GM19372 (cell line): ENCODE measurements at regions not wholly inside any gene's neighbourhood (a gene's known extent, or its start where the extent isn't known, plus 50 kb on each side); places are given as distances from the start of the nearest gene placed in this dataset.

ENCODE experiments used
- ATAC-seq: cut with Tn5 transposase; IDR thresholded peaks from one replicate; pipeline ENCODE4 v1.9.1; 2021; ENCODE audit warnings: mild to moderate bottlenecking, low read depth, moderate library complexity; ENCODE audit not compliant: unreplicated experiment

DNA sequence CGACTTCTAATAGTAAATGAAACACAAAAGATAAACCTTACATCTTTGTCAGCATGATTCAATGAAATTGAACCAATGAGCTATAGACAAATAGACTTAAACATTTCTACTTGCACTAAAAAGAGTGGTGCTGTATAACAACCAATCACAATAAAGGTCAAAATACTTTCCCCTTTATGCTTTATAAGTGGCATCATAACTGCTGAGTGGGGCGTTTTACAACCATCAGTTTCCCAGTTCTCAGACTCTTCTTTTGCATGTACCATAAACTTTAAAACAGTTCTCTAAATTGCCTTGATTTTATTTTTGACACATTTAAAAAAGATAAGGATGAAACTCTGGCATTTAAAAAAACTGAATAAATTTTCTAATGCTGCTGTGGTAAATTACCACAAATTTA lies 356.2 kb downstream of the NNT start:
- no peak for ATAC-seq

GRCh38 chr5:43947935-43948334 lies 345.0 kb downstream of the NNT start:
- no peak for ATAC-seq

DNA sequence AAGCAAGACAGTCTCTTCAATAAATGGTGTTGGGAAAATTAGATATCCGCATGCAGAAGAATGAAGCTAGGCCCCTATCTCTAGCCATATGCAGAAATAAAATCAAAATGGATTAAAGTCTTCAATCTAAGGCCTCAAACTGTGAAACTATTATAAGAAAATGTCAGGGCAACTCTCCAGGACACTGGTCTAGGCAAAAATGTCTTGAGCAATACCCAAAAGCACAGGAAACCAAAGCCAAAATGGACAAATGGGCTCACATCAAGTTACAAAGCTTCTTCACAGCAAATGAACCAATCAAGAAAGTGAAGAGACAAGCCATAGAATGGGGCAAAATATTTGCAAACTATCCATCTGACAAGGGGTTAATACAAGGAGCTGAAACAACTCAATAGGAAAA lies 338.8 kb downstream of the NNT start:
- no peak for ATAC-seq

- ATAC-seq, result no peak
Measured at GRCh38 chr5:43940562-43940961, 337.6 kb downstream of the NNT start.

DNA sequence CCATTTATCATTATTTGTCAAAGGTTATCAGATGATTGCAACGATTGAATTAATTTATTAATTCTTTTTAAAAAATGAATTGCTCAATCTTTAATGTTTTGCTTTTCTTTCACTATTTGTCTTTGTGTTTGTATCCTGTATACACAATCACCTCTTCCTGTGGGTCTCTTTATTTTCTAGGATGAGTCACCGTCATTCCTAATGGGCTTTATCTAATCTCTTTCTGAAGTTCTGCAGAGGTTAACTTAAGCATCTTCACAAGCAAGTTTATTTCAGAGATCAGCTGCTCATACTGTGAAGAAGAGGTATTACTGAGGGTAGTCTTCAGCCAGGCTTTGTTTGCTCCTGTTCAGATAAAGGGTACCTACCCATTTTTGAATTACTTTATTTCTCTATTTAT lies 323.9 kb downstream of the NNT start:
- ATAC-seq, result no peak

DNA sequence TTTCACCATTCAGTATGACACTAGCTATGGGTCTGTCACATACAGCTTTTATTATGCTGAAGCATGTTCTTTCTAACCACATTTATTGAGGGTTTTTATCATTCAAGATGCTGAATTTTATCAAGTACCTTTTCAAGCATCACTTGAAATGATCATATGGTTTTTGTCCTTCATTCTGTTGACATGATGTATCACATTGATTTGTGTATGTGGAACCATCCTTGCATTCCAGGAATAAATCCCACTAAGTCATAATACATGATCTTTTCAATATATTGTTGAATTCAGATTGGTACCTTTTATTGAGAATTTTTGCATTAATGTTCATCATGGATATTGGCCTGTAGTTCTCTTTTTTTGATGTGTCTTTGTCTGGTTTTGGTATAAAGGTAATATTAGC lies 317.4 kb downstream of the NNT start:
- ATAC-seq, result no peak

DNA sequence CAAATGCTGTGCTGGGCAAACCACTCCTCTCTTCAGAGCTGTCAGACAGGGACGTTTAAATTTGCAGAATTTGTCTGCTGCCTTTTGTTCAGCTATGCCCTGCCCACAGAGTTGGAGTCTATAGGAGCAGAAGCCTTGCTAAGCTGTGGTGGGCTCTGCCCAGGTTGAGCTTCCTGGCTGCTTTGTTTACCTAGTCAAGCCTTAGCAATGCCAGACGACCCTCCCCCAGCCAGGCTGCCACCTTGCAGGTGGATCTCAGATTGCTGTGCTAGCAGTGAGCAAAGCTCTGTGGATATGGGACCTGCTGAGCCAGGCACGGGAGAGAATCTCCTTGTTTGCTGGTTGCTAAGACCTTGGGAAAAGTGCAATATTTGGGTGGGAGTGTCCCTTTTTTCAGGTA lies 314.9 kb downstream of the NNT start:
- no peak for ATAC-seq

DNA sequence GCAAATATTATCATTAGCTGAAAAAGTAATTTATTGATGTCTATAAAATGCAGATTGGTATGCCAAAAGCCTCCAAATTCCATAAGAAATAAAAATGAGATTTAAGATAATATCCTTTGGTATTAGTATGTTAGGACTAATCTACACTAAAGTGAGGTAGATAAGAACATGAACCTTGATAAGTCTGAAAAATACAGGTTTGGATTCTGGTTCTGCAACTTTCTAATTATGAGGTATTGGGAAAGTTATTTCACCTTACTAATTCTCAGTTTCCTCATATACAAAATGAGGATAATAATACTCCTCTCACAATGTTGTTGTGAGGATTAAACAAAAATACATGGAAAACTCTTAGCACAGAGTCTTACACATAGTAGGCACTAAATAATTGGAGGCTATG lies 300.1 kb downstream of the NNT start:
- ATAC-seq, result no peak

GRCh38 chr5:43900974-43901373 lies 298.0 kb downstream of the NNT start:
- no peak for ATAC-seq

DNA sequence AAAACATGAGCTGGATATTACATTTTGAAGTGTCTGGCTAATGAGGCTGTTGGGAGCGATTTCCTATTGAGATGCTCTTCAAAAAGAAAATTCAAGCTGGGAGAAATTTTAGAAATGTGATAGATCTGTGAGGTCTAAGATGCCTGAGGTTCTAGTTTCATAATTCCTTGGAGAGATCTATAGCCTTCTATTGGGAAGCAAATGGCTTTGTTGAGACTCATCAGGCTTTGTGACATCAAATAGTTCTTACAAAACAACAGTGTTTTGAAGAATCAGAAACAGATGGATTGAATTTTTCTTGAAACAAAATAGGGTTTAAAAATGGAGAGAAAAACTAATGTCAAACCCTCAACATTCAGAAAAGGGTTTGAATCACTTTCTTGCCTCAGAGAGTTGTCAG lies 292.9 kb downstream of the NNT start:
- no peak for ATAC-seq

DNA sequence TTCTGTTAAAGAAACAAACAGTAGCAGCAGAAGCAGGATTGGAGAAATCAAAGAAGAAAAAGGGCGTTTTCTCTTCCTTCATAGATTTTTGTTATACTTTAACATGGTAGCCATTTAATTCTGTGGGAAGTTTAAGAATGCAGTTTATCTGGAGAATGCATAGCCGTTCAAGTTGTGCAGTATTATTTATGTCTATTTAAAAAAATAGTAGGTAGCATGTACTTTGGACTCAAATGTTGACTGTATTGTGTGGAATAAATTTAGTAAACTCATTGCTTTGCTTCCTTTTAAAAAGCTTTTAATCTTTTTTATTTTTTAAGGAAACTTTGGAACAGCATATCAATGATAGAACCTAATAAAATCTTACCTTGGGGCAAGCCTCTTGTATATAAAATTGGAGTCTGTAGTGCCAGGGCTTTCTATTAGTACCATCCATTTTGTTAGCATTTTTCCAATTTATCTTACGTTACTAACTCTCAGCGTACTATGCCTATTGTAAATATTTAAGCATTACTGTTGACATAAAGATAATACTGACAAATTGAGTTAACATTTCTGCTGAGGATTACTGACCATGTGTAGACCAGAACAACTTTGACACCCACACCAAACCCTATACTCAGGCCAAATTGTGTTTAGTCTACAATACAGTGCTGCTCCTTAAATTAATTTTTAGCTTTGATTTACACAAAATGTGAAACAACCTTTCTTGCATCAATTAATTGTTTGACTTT lies 291.1 kb downstream of the NNT start:
- ATAC-seq, result no peak

DNA sequence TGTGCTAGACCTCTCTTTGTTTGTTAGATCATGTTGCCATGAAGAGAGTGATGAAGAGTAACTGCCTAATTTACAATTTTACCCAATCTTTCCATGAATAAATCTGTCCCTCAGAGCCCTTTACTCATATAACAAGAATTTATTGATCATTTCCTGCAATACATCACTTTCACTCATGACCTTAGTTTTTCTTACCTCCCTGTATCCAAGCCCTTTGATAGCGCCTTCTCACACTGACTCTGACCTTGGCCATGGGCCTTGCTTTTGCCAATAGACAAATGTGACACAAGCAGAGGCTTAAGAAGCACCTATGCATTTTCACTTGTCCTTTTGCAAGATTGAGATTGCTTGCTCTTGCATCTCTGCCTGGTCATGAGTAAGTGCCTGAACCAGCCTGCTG lies 288.1 kb downstream of the NNT start:
- no peak for ATAC-seq

- ATAC-seq, result no peak
Measured at GRCh38 chr5:43889233-43889632, 286.3 kb downstream of the NNT start.

GRCh38 chr5:43875741-43876140 lies 272.8 kb downstream of the NNT start:
- no peak for ATAC-seq

DNA sequence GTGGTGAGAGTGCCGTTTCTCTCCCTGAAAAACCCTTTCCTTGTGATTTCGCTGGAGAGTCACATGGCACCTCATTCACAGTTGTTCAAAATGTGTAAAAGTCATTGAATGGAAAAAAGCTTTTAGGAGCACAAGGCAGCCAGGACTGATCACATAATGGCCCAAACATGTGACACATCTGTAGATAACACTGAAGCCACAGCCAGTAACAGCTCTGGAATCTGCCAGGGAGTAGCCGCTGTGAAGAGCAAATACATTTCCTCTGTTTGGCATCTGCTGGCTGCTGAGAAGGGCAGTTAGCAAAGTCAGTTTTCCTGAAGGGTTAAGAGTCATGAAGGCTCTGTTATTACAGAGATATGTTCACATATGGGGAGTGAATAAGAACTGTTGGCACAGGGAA lies 271.8 kb downstream of the NNT start:
- no peak for ATAC-seq

DNA sequence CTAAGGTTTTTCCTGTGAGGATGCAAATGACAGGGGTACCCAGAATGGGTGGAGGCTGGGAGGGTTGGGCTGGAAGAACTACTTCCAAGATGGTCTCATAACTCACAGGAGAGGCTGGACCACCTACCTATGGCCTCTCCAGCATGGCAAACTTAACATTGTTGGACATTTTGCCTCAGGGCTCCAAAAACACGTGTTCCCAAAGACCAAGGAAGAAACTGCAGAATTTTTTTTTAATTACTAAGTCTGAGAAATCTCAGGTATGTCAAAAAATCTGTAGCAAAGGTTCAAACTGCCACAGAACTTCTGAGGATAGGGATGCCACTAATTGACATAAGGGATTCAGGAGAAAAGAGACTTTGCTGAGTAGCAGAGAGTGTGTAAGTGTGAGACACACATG lies 270.8 kb downstream of the NNT start:
- ATAC-seq, result no peak

DNA sequence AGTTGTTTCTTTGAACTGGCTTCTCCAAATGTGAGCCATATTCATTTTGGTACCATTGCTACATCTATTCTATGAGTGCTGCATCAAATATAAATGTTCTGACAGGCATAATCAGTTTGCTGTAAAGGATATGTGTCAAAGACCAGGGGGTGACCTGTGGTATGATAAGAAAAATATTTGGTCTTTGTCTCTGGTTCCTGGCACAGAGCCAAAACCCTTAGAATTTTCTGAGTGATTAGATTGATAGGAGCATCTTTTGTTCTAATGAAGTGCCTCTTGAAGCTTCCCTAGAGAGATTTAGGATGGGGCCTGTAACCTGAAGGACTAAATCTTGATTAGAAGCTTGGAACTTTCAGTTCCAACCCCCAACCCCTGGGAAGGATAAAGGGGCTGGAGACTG lies 256.3 kb downstream of the NNT start:
- no peak for ATAC-seq

DNA sequence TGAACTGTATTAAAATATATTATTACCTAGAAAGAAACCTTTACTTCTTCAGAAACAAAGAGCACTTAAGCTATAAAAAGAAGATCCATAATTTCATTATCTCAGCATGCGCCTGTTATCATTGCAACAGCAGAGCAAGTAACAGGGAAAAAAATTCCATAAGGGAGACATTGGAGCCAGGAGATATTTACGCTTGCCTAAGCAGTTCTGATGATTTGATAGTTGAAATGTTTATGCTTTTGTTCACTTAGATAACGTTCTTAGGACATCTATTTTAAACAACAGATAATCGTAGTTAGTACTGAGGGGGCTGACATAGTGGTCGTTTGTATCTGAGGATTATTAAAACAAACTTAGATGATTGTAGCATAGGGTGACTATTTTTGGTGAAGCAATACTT lies 252.5 kb downstream of the NNT start:
- ATAC-seq, result no peak

GRCh38 chr5:43854697-43855292 lies 251.8 kb downstream of the NNT start:
- no peak for ATAC-seq

DNA sequence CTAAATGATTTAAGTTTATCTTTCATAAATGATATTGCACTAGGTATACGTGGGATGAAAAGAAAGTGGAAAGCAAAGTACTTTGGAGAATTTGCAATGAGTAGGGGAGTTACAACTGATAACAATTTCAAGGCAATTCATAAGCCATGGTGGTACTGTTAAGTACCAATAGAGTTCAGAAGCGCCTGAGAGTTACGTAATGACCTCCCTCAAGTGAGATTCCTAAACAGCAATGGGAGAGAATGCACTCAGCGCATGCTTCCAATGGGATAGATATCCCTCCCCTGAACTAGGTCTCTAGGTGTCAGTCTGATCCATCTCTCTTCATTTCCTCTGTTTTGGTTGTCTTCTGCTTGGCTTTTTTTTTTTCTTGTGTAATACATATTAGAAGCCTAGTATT lies 249.3 kb downstream of the NNT start:
- no peak for ATAC-seq

- no peak for ATAC-seq
Measured at GRCh38 chr5:43851741-43852140, 248.8 kb downstream of the NNT start.

- ATAC-seq, result no peak
Measured at GRCh38 chr5:43840424-43841125, 237.6 kb downstream of the NNT start.
